Uterus (tissue), 3 donors: ENCODE measurements at regions not wholly inside any gene's neighbourhood (a gene's known extent, or its start where the extent isn't known, plus 50 kb on each side); places are given as distances from the start of the nearest gene placed in this dataset.
A peak's percentile ranks its signal among the peaks of the same experiment; 100 is the strongest.

Experiments used
- DNase-seq, 2 donors: peaks; one replicate each; pipeline ENCODE4 v3.0.0-alpha.2; 2019 to 2020
- H3K27ac ChIP-seq, 2 donors: fragments of 200-600 bp; sonication (generic); 1 replicate in 1 of 2; 2 replicates in 1 of 2; pipeline ENCODE4 v1.5.1; 2016 to 2018
- H3K27me3 ChIP-seq, 2 donors: fragments of 200-600 bp; sonication (generic); one replicate each; pipeline ENCODE4 v1.5.1; 2018 to 2019; ENCODE audit warnings: control low read depth in 1 of 2
- H3K36me3 ChIP-seq, 2 donors: fragments of 200-600 bp; sonication (generic); one replicate each; pipeline ENCODE4 v1.5.1; 2019; ENCODE audit warnings: control low read depth in 1 of 2
- H3K4me1 ChIP-seq, 2 donors: fragments of 200-600 bp; sonication (generic); one replicate each; pipeline ENCODE4 v1.5.1; 2018 to 2019; ENCODE audit warnings: control low read depth in 1 of 2
- H3K4me3 ChIP-seq, 2 donors: fragments of 200-600 bp; sonication (generic); 1 replicate in 1 of 2; 2 replicates in 1 of 2; pipeline ENCODE4 v1.5.1; 2018 to 2019; ENCODE audit warnings: mild to moderate bottlenecking in 1 of 2
- H3K9me3 ChIP-seq, 2 donors: fragments of 200-600 bp; sonication (generic); one replicate each; pipeline ENCODE4 v1.5.1; 2019; ENCODE audit warnings: control low read depth in 1 of 2
- CTCF ChIP-seq, 4 experiments: fragments of 200-600 bp in 2 of 4; fragments of 450-650 bp in 2 of 4; sonication (generic) in 2 of 4; IDR thresholded peaks; one replicate each; pipeline ENCODE4 v1.5.1; 2016 to 2019; ENCODE audit warnings: antibody characterized with exemption in 4 of 4, mild to moderate bottlenecking in 2 of 4, moderate library complexity in 1 of 4
- POLR2A ChIP-seq, 2 donors: fragments of 450-650 bp; IDR thresholded peaks; one replicate each; pipeline ENCODE4 v1.6.1; 2016; ENCODE audit warnings: antibody characterized with exemption in 2 of 2, mild to moderate bottlenecking in 1 of 2, moderate library complexity in 1 of 2
- intact Hi-C: fragments of 100-400 bp; cut with DNase I; formaldehyde crosslinking; loops from one replicate; pipeline ENCODE4 v1.15.1; 2023; ENCODE audit warnings: low total_unique reads
- donor health status: DM: yes; HTN: yes; CAD: no.

GRCh38 chr4:29073571-29073970 lies 1646.6 kb upstream of the PCDH7 start:
- peaks cover 0 to 4% of the 10 kb centered on the region in 2 donors for H3K9me3 ChIP-seq
- intact Hi-C loops = no loop called here
- no peak for TF ChIP-seq POLR2A (IDR thresholded peaks at IDR 0.05)
- no peak for TF ChIP-seq CTCF (IDR thresholded peaks at IDR 0.05)

GRCh38 chr4:29075366-29075765 lies 1644.8 kb upstream of the PCDH7 start:
- Histone ChIP-seq H3K9me3 (peaks cover 0 to 4% of the 10 kb centered on the region in 2 donors), H3K27me3 (no peaks in the 10 kb centered on the region), H3K4me1 (no peaks in the 10 kb centered on the region), H3K4me3 (no peak overlapping the region), H3K27ac (no peak overlapping the region), H3K36me3 (no peaks in the 10 kb centered on the region)
- intact Hi-C loops = no loop called here
- TF ChIP-seq POLR2A (IDR thresholded peaks at IDR 0.05) = no peak
- TF ChIP-seq CTCF (IDR thresholded peaks at IDR 0.05) = no peak
- no peak for DNase-seq

More at GRCh38 chr4:29073571-29073970, 1646.6 kb upstream of the PCDH7 start:
- Histone ChIP-seq H3K4me3 (no peak overlapping the region), H3K27me3 (no peaks in the 10 kb centered on the region), H3K27ac (no peak overlapping the region), H3K4me1 (no peaks in the 10 kb centered on the region), H3K36me3 (no peaks in the 10 kb centered on the region)
- no peak for DNase-seq

- no peak for TF ChIP-seq CTCF (IDR thresholded peaks at IDR 0.05)
- no peak for TF ChIP-seq POLR2A (IDR thresholded peaks at IDR 0.05)
- intact Hi-C loops = no loop called here
- DNase-seq = no peak
- Histone ChIP-seq H3K4me1 (no peaks in the 10 kb centered on the region), H3K36me3 (no peaks in the 10 kb centered on the region), H3K27ac (no peak overlapping the region), H3K9me3 (no peaks in the 10 kb centered on the region), H3K27me3 (no peaks in the 10 kb centered on the region), H3K4me3 (no peak overlapping the region)
These were observed 1640.9 kb upstream of the PCDH7 start for GRCh38 chr4:29079260-29079659.

- no peak overlapping the region for H3K4me3 ChIP-seq
- no peak for DNase-seq
- no peak overlapping the region for H3K27ac ChIP-seq
- H3K9me3 ChIP-seq = no peaks in the 10 kb centered on the region
- no peaks in the 10 kb centered on the region for H3K27me3 ChIP-seq
- H3K4me1 ChIP-seq = no peaks in the 10 kb centered on the region
- no peaks in the 10 kb centered on the region for H3K36me3 ChIP-seq
- TF ChIP-seq CTCF (IDR thresholded peaks at IDR 0.05) (peak in 1 of 4 experiments; percentile 11), POLR2A (IDR thresholded peaks at IDR 0.05) (no peak)
- intact Hi-C loops = no loop called here
These were observed 1638.8 kb upstream of the PCDH7 start for GRCh38 chr4:29081234-29081955.

- H3K36me3 ChIP-seq = no peaks in the 10 kb centered on the region
- H3K4me3 ChIP-seq = no peak overlapping the region
- H3K4me1 ChIP-seq = no peaks in the 10 kb centered on the region
- intact Hi-C loops = no loop called here
- no peak for DNase-seq
- no peak for TF ChIP-seq CTCF (IDR thresholded peaks at IDR 0.05)
- TF ChIP-seq POLR2A (IDR thresholded peaks at IDR 0.05) = no peak
- H3K27ac ChIP-seq = no peak overlapping the region
- H3K9me3 ChIP-seq = no peaks in the 10 kb centered on the region
- H3K27me3 ChIP-seq = no peaks in the 10 kb centered on the region
These were observed 1637.5 kb upstream of the PCDH7 start for GRCh38 chr4:29082684-29083083.
